Fibroblast of villous mesenchyme (primary cell): ENCODE measurements at regions not wholly inside any gene's neighbourhood (a gene's known extent, or its start where the extent isn't known, plus 50 kb on each side); places are given as distances from the start of the nearest gene placed in this dataset.

Experiments
- DNase-seq: peaks from one replicate; pipeline ENCODE4 v3.0.0-alpha.2; 2010; ENCODE audit warnings: low read depth
- H3K4me3 ChIP-seq: 2 replicates; pipeline ENCODE4 v1.5.1; 2011; ENCODE audit warnings: low read depth, mild to moderate bottlenecking, low read length
- TF ChIP-seq, protein P1 (sequence below): IDR thresholded peaks from 2 replicates; pipeline ENCODE4 v1.5.1; 2012; ENCODE audit warnings: low read depth, mild to moderate bottlenecking, low read length; ENCODE audit not compliant: insufficient read depth

GRCh38 chr1:199291022-199291740 lies 652.3 kb downstream of the PTPRC start:
- no peak for DNase-seq
- no peak overlapping the region for H3K4me3 ChIP-seq
- TF ChIP-seq, protein P1, sequence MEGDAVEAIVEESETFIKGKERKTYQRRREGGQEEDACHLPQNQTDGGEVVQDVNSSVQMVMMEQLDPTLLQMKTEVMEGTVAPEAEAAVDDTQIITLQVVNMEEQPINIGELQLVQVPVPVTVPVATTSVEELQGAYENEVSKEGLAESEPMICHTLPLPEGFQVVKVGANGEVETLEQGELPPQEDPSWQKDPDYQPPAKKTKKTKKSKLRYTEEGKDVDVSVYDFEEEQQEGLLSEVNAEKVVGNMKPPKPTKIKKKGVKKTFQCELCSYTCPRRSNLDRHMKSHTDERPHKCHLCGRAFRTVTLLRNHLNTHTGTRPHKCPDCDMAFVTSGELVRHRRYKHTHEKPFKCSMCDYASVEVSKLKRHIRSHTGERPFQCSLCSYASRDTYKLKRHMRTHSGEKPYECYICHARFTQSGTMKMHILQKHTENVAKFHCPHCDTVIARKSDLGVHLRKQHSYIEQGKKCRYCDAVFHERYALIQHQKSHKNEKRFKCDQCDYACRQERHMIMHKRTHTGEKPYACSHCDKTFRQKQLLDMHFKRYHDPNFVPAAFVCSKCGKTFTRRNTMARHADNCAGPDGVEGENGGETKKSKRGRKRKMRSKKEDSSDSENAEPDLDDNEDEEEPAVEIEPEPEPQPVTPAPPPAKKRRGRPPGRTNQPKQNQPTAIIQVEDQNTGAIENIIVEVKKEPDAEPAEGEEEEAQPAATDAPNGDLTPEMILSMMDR = no peak

DNA sequence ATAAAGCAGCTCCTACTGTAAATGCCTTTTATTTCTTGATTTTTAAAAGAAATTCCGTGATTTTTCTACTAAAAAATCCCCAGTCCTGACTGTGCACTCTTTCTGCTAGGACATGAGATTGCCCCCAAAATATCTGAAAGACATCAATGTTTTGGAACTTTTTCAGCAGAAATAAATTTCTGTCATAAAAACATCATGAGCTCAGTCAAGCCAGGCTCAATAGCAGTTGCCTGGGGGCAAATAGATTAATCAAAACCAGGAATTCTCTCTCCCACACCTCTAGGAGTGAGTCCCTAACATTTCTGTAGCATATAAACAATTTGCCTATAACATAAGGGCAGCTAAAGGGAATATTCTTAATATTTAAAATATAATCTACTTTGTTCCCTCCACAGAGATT lies 654.1 kb downstream of the PTPRC start:
- TF ChIP-seq, protein P1 = no peak
- no peak for DNase-seq
- no peak overlapping the region for H3K4me3 ChIP-seq

DNA sequence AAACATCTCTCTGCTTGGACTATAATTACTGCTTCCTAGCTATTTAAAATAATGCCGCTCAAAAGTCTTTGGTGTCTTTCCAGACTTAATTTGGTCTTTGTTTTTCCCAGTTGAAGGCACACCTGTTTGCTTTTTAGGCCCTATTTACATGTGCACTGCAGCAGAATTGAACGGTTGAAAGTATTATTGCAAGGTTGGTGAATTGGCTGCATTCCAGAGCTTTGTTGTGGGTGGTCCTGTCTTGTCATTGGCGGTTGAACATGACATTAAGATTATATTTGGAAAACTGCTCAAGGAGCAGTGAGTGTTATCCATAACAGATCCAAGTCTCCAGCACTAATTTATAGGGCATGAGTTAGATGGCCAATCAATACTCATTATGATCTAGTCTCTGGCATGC lies 656.3 kb downstream of the PTPRC start:
- no peak overlapping the region for H3K4me3 ChIP-seq
- TF ChIP-seq, protein P1 = no peak
- no peak for DNase-seq

- H3K4me3 ChIP-seq = no peak overlapping the region
- no peak for DNase-seq
- TF ChIP-seq, protein P1 = no peak
These were observed 658.3 kb downstream of the PTPRC start for GRCh38 chr1:199297174-199297573.

DNA sequence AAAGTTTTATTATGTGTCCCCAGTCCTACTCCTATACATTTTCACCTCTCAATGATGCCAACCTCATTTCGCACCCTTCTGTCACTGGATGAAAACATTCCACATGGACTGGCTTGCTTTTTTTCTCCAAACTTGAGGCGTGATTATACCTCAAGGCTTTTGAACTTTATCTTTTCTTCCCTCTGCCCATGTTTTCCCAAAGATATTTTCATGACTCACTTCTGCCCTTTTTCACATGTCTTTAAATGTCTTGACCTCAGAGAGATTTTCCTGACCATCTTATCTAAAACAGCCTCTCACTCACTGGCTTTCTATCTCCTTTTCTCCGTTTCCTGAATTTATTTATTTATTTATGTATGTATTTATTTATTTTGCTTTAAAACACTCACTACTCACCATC lies 659.0 kb downstream of the PTPRC start:
- TF ChIP-seq, protein P1 = no peak
- H3K4me3 ChIP-seq = no peak overlapping the region
- DNase-seq = peak; percentile 33

DNA sequence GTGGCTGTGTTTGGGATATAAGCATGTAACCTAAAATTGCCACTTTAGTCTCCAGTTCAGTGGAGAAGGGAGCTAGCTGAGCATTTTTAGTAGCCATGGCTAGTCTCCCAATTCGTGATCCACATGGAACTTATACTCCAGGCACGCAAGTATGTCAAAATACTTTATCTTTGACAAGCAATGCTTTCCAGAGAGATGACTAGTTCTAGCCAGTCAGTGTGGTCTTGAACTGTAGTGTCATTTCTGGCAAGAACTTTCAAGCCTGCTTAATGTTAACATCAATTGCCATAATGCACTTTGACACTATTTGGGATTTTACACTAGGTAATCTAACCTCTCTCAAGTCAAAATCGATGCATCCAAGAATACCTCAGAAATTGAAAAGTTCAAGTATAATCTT lies 660.0 kb downstream of the PTPRC start:
- TF ChIP-seq, protein P1 = no peak
- H3K4me3 ChIP-seq = no peak overlapping the region
- peak; percentile 62 for DNase-seq
